Osteoblast (primary cell): ENCODE measurements at regions not wholly inside any gene's neighbourhood (a gene's known extent, or its start where the extent isn't known, plus 50 kb on each side); places are given as distances from the start of the nearest gene placed in this dataset.

Experiments
- DNase-seq: peaks from one replicate; pipeline ENCODE4 v3.0.0; 2011; ENCODE audit warnings: low spot score, mixed read lengths; ENCODE audit not compliant: insufficient read length; ENCODE audit errors: missing footprints
- H2AFZ ChIP-seq: 2 replicates; pipeline ENCODE4 v1.6.0; 2011; ENCODE audit warnings: mild to moderate bottlenecking, low read length
- H3K27ac ChIP-seq: 2 replicates; pipeline ENCODE4 v1.5.1; 2011; ENCODE audit warnings: mild to moderate bottlenecking, low read depth, low read length, moderate library complexity
- H3K27me3 ChIP-seq: 2 replicates; pipeline ENCODE4 v1.6.0; 2012; ENCODE audit warnings: mild to moderate bottlenecking, control low read depth, inconsistent platforms, low read length, moderate library complexity; ENCODE audit not compliant: insufficient read depth
- H3K36me3 ChIP-seq: 2 replicates; pipeline ENCODE4 v1.5.1; 2011; ENCODE audit warnings: mild to moderate bottlenecking, low read length, control low read depth, moderate library complexity; ENCODE audit not compliant: insufficient read depth
- H3K4me1 ChIP-seq: 2 replicates; pipeline ENCODE4 v1.5.1; 2011; ENCODE audit warnings: mild to moderate bottlenecking, low read length, control low read depth, moderate library complexity; ENCODE audit not compliant: insufficient read depth
- H3K4me2 ChIP-seq: 2 replicates; pipeline ENCODE4 v1.6.0; 2011; ENCODE audit warnings: mild to moderate bottlenecking, low read length; ENCODE audit not compliant: insufficient read depth
- H3K4me3 ChIP-seq: fragments of 200-600 bp; sonication (generic); 3 replicates; pipeline ENCODE4 v1.5.1; 2012; ENCODE audit warnings: mild to moderate bottlenecking, low read length, inconsistent platforms; ENCODE audit not compliant: insufficient read depth
- H3K79me2 ChIP-seq: 2 replicates; pipeline ENCODE4 v1.6.0; 2012; ENCODE audit warnings: mild to moderate bottlenecking, low read length, control low read depth, inconsistent platforms; ENCODE audit not compliant: insufficient read depth
- H3K9me3 ChIP-seq: 2 replicates; pipeline ENCODE4 v1.5.1; 2011; ENCODE audit warnings: low read depth, low read length, control low read depth
- H4K20me1 ChIP-seq: 2 replicates; pipeline ENCODE4 v1.6.0; 2012; ENCODE audit warnings: mild to moderate bottlenecking, low read length, control low read depth; ENCODE audit not compliant: insufficient read depth
- TF ChIP-seq, protein P1 (sequence below): IDR thresholded peaks from 2 replicates; pipeline ENCODE4 v1.5.1; 2011; ENCODE audit warnings: mild to moderate bottlenecking, low read depth, low read length, moderate library complexity; ENCODE audit errors: extremely low read depth

DNA sequence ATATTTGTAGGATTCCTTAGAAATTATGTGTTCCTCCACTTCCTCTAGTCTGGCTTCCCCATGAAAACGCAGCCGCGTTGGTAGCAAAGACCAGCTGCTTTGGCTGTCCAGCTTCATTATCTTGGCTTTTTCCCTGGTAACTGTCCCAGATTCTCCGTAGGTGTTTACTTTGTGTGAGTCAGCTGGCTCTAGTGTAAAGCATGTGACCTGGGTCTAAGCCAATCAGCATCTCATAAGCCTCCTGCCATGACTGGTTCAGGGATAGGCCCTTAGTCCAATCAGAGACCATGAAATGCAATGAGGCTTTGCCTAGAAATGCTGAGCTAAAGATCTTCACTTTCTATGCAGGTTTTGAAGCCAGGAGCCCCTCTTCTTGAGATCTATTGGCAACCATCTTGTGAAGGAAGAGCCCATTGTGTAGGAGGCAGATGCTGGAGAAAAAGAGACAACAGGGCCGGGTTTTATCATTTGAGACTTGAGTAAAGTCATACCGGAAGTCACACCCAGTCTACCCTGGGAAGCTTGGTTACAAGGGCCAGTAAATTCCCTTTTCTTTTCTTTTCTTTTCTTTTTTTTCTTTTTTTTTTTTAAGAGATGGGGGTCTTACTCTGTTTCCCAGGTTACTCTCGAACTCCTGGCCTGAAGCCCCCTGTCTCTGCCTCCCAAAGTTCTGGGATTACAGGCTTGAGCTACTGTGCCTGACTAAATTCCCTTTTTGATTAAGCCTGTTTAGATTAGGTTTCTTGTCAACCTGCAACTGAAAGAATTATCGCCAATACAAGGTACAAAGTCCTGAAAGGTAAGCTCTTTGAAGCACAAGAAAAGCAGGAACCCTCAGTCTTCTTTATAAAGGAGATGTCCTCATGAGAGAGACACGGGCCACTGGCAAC, 256.5 kb upstream of the RREB1 start:
- peak; percentile 93 for DNase-seq
- H3K36me3 ChIP-seq: no peaks in the 10 kb centered on the region
- no peak overlapping the region for H3K4me3 ChIP-seq
- TF ChIP-seq, protein P1, sequence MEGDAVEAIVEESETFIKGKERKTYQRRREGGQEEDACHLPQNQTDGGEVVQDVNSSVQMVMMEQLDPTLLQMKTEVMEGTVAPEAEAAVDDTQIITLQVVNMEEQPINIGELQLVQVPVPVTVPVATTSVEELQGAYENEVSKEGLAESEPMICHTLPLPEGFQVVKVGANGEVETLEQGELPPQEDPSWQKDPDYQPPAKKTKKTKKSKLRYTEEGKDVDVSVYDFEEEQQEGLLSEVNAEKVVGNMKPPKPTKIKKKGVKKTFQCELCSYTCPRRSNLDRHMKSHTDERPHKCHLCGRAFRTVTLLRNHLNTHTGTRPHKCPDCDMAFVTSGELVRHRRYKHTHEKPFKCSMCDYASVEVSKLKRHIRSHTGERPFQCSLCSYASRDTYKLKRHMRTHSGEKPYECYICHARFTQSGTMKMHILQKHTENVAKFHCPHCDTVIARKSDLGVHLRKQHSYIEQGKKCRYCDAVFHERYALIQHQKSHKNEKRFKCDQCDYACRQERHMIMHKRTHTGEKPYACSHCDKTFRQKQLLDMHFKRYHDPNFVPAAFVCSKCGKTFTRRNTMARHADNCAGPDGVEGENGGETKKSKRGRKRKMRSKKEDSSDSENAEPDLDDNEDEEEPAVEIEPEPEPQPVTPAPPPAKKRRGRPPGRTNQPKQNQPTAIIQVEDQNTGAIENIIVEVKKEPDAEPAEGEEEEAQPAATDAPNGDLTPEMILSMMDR: no peak
- H3K9me3 ChIP-seq: no peaks in the 10 kb centered on the region
- H3K4me1 ChIP-seq: no peaks in the 10 kb centered on the region
- no peaks in the 10 kb centered on the region for H4K20me1 ChIP-seq
- H3K79me2 ChIP-seq: no peaks in the 10 kb centered on the region
- no peak overlapping the region for H3K27ac ChIP-seq
- no peaks in the 10 kb centered on the region for H3K27me3 ChIP-seq
- H2AFZ ChIP-seq: no peak overlapping the region
- peak overlapping the region; percentile 28 for H3K4me2 ChIP-seq

DNA sequence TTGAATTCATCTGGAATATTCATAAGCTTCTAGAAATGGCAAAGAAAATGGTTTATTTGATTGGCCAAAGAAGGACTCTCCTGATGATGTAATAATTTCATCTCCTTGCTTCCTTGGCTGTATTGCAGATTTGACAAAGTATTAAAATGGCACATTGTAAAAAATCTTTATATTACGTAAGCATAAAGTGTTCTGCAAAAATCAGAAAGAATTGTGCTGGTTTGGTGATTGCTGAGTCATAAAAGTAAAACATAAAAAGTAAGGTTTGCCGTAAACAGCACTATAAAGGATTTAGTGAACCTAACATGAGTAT, 255.9 kb upstream of the RREB1 start:
- H3K27me3 ChIP-seq: no peaks in the 10 kb centered on the region
- H3K79me2 ChIP-seq: no peaks in the 10 kb centered on the region
- H3K4me2 ChIP-seq: no peak overlapping the region
- no peak overlapping the region for H3K4me3 ChIP-seq
- no peak overlapping the region for H3K27ac ChIP-seq
- no peak for DNase-seq
- no peaks in the 10 kb centered on the region for H3K9me3 ChIP-seq
- no peaks in the 10 kb centered on the region for H4K20me1 ChIP-seq
- H3K36me3 ChIP-seq: no peaks in the 10 kb centered on the region
- H3K4me1 ChIP-seq: peaks cover 6% of the 10 kb centered on the region
- TF ChIP-seq, protein P1: no peak
- no peak overlapping the region for H2AFZ ChIP-seq

DNA sequence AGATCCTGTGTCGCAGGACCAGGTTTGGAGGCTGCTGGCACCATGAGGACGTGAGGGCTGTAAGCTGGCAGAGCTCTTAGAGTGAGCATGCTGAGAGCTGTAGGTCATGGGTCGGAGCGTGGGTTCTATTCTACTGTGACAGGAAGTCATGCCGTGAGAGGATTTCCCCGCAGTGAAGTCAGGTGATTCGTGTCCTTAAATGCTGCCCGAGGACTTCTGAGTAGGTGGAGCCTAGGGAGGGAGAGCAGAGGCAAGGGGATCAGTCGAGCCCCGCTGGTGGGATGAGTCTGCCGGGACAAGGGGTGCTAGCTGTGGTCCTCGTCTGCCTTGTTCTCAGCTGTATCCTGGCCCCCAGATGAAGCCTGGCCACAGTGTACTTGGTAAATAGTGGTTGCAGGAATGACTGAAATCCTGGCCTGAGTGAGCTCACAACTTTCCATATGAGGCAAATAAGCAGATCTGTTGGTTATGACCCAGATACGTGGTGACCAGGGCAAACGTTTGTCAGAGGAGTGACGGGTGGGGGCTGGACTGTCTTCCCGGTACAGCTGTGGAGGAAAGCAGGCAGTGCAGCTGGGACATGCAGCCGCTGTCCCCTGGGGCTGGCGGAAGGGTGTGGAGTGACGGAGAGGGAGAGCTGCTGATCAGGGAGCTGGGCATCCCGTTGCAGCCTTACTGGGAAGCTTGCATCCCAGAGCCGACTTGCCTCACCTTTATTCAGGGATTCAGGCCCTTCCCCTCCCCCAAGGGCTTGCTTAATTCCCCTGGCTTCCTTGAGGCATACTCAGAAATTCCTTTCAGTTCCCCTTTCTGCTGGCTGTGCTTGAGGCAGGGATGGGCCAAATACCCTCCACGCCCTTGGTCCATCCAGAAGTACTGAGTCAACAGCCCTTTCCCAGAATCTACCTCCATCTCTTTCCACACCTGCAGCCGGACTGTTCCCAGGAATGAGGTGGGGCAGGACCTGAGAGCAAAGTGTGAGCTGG, 250.9 kb upstream of the RREB1 start:
- H3K4me1 ChIP-seq: peaks cover 9% of the 10 kb centered on the region
- H3K4me3 ChIP-seq: peak overlapping the region; percentile 39
- peak overlapping the region; percentile 83 for H2AFZ ChIP-seq
- H3K79me2 ChIP-seq: no peaks in the 10 kb centered on the region
- no peaks in the 10 kb centered on the region for H4K20me1 ChIP-seq
- TF ChIP-seq, protein P1: no peak
- no peak for DNase-seq
- no peaks in the 10 kb centered on the region for H3K9me3 ChIP-seq
- no peak overlapping the region for H3K27ac ChIP-seq
- H3K4me2 ChIP-seq: peak overlapping the region; percentile 74
- no peaks in the 10 kb centered on the region for H3K36me3 ChIP-seq
- H3K27me3 ChIP-seq: peaks cover 3% of the 10 kb centered on the region

DNA sequence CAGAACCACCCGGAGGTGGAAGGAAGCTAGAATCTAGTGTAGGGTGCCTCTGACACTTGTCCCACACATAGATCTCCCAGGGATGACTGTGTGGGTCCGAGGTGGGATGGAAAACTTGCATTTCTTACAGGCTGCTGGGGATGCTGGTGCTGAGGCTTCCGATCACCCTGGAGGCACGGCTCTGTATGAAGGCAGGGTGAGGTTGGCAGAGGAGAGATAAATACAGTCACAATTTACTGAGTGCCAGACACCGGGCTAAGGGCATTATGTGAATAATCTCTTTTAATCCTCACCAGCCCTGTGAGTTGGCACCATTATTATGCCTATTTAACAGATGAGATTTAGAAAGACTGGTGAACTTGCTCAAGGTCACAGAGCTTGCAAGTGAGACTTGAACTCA, 250.2 kb upstream of the RREB1 start:
- H3K4me1 ChIP-seq: peaks cover 9% of the 10 kb centered on the region
- no peaks in the 10 kb centered on the region for H4K20me1 ChIP-seq
- H3K36me3 ChIP-seq: no peaks in the 10 kb centered on the region
- H3K27ac ChIP-seq: no peak overlapping the region
- H3K79me2 ChIP-seq: no peaks in the 10 kb centered on the region
- H3K27me3 ChIP-seq: peaks cover 3% of the 10 kb centered on the region
- H3K9me3 ChIP-seq: no peaks in the 10 kb centered on the region
- H3K4me3 ChIP-seq: no peak overlapping the region
- DNase-seq: no peak
- no peak overlapping the region for H2AFZ ChIP-seq
- no peak overlapping the region for H3K4me2 ChIP-seq
- TF ChIP-seq, protein P1: no peak
